Mesenteric fat pad (tissue), 1 donor: ENCODE measurements at regions not wholly inside any gene's neighbourhood (a gene's known extent, or its start where the extent isn't known, plus 50 kb on each side); places are given as distances from the start of the nearest gene placed in this dataset.
"Not testable (repeated sequence)": the region's sequence is repeated elsewhere in the genome, so short reads cannot be mapped to it uniquely, and the experiment has no call there.

Experiments used
- DNase-seq: peaks from one replicate; pipeline ENCODE4 v3.0.0-alpha.2; 2020; ENCODE audit warnings: low spot score
- donor health status: DM: yes; HTN: yes; CAD: no.

DNA sequence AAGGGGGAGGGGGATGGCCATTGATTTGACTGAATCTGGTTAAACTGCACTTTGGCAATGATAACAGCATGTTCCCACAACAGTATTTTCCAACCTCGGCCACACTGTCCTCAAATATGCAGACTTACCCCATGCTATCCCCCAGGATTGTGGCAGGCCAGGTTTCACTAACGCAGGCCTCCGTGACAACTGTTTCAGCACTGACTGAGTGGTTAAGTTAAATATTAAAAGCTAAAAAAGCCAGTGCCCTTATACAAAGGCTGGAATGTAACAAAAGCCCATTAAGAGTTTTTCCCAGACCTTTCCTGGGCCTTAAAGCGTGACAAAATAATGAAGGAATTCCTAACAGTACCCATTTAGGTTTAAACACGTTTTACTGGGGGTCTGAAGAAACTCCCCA is 202.9 kb downstream of the USP25 start:
- no peak for DNase-seq

DNA sequence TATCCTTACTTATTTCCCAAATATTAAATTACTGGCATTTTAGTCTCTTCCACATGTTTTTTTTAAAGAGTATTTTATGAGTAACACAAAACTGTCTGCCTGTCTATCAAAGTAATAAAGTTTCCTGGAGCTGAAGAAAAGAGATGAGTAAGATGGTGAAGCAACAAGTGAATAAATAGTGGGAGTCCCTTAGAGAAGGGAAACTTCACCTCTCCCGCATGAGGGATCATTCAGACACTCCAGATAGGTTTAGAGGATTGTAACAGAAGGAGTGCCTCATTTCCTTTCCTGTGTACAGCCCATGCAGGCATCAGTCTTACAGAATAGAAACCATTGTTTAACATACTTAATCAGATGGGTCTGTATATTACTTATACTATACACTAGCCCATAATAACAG is 205.7 kb downstream of the USP25 start:
- DNase-seq = no peak

DNA sequence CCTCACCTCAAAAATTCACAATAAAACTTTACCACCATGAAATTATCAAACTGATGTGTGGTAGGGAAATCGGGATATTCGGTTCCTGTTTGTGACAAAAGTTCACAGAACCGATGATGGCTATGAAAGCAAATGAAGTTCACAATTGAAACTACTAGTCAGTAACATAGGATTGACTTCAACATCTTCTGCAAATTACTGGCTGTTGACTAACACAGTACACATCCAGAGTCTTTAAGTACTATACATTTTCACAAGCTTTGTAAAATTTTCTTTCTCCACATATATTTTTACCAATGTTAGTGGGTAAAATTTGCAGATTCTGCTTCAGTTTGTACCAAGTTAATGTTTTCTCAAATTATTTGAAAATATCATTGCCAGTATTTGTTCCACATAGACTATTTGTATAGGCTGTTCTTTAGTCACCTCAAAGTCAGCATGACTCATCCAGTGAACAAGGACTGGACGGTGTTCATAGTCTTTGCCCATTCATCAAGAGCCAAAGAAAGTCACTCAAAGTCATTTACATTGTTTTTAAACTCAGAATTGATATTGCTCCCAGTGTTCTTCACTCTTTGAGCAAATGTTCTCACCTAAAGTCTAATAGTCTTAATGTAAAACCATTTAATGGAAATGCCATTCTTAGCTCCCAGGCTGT is 213.4 kb downstream of the USP25 start:
- no peak for DNase-seq

DNA sequence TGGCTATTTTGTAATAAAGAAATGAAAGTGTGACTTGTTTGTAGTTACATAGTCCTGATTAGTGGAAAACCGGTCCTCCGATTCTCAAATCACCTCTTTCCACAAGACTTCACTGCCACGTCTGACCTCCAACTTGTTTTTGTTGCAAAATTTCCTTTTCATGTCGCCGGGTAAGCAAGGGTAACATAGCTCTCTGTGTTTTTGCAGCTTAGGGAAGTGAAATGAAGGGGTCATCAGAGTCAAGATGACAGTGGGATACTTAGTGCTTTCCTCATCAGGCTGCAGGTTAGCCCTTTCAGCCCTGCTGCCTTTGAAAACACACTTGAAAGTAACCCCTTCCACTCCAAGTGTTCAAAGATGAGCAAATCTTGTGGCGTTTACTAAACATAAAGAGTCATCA is 217.9 kb downstream of the USP25 start:
- DNase-seq = no peak

DNA sequence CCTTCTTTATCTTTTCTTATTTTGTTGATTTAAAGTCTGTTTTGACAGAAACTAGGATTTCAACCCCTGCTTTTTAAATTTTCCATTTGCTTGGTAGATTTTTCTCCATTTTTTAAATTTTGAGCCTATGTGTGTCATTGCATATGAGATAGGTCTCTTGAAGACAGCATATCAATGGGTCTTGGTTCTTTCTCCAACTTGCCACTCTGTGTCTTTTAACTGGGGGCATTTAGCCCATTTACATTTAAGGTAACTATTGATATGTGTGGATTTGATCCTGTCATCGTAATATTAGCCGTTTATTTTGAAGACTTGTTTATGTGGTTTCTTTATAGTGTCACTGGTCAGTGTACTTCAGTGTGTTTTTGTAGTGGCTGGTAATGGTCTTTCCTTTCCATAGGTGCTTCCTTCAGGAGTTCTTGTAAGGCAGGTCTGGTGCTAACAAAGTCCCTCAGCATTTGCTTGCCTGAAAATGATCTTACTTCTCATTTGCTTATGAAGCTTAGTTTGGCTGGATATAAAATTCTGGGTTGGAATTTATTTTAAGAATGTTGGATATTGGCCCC is 223.9 kb downstream of the USP25 start:
- no peak for DNase-seq

DNA sequence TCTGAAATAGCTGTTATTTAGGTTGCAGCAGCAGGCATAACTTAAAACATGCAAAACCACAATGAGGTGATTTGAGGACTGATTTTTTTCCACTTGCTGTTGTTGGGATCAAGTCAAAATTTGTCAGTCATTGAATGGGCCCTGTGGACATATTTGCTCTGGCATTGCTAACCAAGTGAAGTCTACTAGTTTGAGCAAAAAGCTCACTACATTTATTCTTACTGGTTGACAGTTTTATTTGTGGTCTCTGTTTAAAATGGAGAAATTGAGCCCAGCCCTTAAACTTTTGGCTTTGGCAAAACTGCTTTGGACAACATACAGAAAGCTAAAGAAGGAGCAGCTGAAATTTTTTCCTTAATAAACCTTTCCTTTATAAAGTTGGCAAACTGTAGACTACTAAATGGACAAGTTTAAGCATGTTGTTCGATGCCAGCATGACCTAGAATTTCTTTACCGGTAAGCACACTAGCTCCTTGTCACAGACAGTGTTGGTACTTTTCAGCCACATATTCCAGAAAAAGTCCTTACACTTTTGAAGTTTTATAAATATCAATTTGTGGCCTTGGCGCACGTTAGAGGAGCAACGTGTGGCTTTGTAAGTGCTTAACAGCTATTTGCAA is 234.6 kb downstream of the USP25 start:
- no peak for DNase-seq

DNA sequence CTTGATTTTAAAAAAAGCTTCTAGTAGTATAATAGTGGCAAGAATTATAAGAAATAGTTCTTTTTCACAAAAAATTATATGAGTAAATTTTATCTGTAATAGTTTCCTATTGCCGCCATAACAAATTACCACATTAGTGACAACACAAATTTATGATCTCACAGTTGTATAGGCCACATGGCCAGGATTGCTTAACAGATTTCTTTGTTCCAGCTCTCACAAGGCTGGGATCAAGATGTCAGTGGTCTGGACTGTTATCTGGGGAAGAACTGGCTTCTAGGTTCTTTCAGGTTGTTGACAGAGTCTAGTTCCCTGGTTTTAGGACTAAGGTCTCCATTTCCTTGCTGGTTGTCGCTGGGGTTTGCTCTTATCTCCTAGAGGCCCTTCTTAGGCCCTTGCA is 236.4 kb downstream of the USP25 start:
- no peak for DNase-seq

DNA sequence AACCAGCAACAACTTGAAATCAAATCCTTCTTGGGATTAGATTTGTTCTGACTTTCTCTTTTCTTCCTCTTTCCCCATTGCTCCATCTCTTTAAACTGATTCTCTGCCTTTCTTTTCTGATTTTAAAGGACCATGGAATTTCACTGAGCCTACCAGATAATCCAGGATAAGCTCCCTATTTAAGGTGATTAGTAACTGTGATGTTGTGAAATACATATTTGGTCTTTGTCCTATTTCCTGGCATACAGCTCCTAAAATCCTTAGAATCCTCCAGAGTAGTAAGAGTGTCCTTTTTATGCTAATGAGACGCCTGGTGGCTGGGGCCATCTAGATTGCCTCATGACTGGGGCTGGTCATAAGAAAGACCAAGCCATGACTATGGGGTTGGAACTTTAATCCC is 236.9 kb downstream of the USP25 start:
- no peak for DNase-seq

DNA sequence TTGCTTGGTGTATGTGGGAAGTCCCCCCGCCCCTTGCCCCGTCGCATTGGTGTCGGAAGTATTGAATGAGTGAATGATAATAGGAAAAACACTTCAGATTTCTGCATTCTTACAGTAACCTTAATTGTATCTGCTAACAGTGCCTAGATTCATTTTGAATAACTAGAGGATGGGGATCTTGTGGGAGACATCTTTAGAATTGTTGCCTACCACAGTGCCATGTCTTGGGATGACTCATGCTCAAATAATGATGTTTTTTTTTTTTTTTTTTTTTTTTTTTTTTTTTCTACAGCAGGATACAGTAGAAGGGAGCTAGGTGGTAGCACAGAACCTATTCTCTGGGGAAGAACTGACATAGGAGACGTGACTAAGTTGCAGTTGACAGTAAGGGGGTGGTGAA is 237.9 kb downstream of the USP25 start:
- DNase-seq = no peak

DNA sequence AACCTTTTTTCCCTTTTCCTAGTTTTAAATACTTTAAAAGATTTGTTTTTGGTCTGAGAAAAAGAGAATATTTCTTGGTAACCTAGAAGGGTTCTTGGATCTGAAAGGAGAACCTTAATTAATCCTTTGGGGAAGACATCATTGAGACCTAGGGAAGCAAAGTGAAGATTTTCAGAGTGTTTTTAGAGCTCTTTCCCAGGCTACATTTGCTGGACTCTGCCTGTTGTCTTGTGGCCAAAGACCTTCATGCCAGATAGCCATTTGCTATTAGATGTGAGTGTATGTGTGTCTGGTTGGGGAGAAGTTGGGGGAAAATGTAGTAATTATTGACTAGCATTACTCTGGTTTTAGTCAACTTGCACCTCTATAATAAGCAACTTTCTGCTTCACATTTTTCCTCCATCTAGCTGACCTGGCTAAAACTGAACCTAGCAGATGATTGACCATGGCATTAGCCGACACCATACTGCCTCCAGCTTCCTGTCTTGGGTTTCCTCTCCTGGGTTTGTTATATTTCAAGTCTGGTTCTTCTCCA is 239.1 kb downstream of the USP25 start:
- DNase-seq = no peak

DNA sequence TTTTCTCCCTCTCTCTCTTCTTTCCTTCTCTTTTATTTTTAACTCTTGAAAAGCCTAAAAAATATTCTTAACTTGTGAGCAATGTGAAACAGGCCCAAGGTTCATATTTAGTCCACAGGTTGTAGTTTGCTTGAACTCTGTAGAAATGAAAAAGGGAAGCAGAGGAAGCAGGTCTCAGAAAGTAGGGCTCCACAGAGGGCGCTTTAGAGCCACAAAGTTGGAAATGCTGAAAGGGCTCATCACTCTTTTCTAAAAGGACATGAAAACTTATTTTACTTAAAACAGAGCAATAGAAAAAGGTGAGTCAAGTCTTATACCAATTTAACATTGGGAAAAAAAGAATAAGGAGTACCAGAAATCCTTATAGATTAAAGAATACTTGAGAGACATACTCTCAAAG is 247.0 kb downstream of the USP25 start:
- no peak for DNase-seq

DNA sequence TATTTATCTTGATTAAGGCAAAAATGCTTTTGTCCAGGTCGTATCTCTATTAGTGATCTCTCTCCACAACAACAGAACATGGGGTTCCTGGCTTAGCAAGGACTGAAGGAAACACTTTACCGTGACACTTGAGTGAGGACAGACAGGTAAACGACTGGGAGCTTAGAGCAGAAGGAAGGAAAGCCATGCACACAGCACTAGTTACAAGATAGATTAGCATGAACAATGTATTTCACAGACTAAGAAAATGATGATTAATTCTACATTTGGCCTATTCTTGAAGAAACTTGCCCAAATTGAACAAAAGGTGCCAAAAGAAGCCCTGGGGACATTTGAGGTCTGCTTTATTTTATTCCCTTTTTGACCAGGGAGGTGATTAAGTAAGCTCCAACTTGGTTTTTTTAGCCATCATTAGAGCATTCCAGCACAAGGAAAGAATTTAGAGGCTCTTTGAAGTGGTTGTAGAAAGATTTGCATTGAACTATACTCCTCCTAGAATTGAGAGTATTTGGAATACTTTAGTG is 248.5 kb downstream of the USP25 start:
- DNase-seq = no peak

DNA sequence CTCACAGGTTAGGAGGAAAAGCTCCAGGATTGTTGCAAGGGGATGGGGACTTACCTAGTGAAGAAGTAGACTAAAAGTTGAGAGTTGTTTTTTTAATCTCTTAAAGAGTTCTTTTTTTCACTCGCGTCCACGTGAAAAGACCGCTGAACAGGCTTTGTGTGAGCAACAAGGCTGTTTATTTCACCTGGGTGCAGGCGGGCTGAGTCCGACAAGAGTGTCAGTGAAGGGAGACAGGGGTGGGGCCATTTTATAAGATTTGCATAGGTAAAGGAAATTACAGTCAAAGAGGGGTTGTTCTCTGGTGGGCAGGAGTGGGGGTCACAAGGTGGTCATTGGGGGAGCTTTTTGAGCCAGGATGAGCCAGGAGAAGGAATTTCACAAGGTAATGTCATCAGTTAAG is 249.7 kb downstream of the USP25 start:
- not testable (repeated sequence) for DNase-seq

DNA sequence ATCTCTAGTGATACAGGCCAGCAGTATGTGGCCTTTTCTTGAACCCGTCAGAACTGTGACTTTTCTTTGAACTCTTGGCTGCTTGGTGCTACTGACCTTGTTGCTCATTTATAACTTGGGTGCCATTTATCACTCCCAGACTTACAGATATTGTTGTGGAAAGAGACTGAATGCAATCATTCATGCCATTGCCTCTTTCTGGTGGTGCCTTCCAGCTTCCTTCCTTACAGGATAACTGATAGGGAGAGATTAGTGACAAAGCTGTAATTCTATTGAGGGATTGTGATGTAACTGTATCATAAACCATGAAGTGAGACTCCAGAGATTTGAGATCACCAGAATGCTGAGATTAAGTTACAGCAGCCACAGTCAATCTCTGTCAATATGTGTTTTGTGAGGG is 256.5 kb downstream of the USP25 start:
- DNase-seq = no peak

DNA sequence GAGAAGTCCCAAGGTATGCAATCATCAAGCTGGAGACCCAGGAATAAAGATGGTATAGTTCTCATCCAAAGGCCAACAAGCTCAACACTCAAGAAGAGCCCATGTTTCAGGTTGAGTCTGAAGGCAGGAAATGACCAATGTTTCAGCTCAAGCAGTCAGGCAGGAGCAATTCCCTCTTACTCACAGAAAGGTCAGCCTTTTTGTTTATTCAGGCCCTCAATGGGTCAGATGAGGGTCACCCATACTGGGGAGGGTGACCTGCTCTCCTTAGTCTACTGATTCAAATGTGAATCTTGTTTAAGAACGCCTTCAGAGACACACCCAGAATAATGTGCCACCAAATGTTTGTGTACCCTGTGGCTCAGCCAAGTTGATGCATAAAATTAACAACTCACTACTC is 262.4 kb downstream of the USP25 start:
- DNase-seq = no peak

DNA sequence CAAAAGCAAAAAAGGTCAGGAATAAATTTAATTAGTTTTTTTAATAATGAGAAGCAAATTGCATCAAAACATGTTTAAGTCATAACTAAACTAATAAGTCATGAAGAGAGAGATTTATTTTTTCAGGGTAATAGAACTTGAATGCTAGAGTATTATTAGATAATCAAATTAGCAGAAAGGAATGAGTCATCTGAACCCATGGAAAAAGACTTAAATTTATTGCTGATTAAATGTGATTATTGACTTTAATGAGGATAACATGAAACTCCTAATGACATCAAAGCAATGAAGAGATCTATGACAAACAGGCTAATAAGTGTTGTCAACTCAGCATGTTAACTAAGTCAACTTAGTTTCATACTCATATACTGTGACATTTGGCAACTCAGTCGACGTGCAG is 264.2 kb downstream of the USP25 start:
- no peak for DNase-seq

DNA sequence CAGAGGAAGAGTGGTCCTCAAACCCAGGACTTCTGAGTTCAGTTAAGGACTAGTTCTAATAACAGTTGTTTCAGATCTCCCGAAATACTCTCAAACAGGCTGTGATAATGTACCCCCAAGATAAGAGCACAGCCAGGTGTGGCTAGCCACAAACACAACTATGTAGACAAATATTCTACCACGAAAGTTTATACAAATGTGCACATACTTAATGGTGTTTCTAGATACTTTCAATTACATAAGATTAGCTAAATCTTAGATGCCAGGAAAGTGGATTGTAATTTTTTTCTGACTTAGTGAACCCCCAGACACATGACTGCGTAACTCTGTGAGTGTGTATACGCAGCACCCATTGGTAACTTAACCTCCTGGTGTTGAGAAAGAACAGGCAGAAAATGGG is 270.0 kb downstream of the USP25 start:
- no peak for DNase-seq

DNA sequence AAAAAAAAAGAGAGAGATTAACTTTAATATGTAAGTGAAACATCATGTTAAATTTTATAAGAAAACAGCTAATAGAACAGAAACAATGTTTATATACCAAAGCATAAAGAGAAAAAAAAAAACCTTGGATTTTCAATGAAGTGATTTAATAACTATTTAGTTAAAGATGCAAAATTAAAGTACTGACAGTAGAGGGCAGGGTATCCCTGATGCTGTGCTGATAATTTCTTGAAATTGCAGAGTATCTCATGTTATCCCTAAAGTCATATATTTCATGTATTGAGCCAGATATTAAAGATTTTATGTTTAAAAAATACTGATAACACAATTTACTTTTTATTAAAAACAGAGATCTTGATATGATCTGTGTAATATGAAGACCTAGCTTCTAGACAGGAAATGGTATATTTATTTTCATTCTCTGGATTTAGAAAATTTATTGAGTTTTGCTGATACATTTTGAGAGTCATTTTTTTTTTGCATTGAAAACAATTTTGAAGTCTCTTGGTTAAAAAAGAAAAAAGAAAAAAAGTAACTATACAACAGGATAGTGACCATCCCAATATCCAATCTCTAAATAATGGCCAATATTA is 273.2 kb downstream of the USP25 start:
- no peak for DNase-seq

DNA sequence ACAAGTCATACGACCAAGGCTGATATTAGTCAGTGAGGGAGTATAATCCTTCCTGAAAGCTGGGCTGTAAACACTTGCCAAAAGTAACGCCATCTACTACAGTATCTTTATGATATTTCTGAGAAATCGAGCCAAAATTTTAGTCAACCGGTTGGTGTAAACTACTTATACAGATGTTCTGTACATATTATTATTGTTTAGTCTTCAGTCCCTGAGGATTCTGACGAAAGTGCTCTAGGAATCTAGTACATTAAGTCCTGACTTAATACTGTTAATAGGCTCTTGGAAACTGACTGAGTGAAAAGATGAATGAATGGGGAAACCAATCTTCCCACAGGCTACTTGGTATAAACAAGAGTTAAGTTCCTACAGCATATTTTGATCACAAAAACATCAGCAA is 274.3 kb downstream of the USP25 start:
- no peak for DNase-seq

DNA sequence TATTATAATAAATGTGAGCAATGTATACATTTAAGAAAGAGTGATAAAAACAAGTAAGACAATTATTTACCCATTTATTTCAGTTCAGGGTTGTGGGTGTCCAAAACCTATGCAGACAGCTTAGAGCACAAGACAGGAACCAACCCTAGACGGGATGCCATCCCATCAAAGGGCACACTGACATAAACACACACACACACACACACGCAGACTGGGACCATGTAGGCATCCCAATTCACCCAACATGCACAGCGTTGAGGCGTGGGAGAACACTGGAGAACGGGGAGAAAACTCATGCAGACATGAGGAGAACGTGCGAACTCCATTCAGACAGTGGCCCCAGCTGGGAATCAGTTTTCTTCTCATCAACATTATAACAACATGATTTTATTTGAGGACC is 274.7 kb downstream of the USP25 start:
- no peak for DNase-seq

DNA sequence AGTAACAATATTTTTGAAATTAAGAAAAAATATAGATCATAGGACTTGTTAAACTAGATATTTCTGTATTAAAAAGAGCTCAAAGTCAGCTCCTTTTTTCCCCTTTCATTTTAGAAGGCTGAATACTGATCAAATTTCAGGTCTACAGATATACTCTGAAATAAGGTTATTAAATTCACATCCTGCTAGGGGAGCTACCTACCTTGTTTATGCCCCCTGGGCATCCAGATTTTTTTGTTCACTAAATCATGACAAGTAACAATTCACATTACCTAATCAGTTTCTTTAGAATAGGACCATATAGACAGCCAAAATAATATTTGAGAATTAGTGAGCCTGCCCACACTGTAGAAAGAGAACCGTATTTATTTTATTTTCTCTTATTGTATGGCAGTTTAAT is 276.2 kb downstream of the USP25 start:
- DNase-seq = no peak

DNA sequence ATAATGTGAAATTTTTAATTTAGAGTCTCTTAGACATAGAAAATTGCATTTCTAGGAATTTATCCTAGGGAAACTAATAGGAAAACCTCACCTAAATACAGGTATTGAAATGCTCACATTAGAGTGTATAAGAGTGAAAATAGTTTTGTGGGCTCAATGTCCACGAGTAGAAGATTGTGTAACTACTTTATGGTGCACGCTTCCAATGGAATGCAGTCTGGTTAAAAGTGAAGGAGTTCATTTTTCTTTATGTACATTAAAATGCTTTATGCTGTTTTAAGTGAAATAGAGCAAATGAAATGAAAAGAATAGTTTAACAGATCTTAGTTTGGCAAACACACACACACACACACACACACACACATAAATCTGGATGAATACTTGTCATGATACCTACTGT is 278.2 kb downstream of the USP25 start:
- no peak for DNase-seq
